ENCODE measurements at regions not wholly inside any gene's neighbourhood (a gene's known extent, or its start where the extent isn't known, plus 50 kb on each side); places are given as distances from the start of the nearest gene placed in this dataset.

GRCh38 chr16:63326736-63327339 is 1290.6 kb upstream of the CDH8 start:
- no peak overlapping the region for H3K4me3 ChIP-seq (ENCODE audit: low read depth, low read length)
- TF ChIP-seq, protein P1, sequence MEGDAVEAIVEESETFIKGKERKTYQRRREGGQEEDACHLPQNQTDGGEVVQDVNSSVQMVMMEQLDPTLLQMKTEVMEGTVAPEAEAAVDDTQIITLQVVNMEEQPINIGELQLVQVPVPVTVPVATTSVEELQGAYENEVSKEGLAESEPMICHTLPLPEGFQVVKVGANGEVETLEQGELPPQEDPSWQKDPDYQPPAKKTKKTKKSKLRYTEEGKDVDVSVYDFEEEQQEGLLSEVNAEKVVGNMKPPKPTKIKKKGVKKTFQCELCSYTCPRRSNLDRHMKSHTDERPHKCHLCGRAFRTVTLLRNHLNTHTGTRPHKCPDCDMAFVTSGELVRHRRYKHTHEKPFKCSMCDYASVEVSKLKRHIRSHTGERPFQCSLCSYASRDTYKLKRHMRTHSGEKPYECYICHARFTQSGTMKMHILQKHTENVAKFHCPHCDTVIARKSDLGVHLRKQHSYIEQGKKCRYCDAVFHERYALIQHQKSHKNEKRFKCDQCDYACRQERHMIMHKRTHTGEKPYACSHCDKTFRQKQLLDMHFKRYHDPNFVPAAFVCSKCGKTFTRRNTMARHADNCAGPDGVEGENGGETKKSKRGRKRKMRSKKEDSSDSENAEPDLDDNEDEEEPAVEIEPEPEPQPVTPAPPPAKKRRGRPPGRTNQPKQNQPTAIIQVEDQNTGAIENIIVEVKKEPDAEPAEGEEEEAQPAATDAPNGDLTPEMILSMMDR (IDR thresholded peaks at IDR 0.05; ENCODE audit: borderline replicate concordance, insufficient read depth, low read depth, low read length), result no peak

DNA sequence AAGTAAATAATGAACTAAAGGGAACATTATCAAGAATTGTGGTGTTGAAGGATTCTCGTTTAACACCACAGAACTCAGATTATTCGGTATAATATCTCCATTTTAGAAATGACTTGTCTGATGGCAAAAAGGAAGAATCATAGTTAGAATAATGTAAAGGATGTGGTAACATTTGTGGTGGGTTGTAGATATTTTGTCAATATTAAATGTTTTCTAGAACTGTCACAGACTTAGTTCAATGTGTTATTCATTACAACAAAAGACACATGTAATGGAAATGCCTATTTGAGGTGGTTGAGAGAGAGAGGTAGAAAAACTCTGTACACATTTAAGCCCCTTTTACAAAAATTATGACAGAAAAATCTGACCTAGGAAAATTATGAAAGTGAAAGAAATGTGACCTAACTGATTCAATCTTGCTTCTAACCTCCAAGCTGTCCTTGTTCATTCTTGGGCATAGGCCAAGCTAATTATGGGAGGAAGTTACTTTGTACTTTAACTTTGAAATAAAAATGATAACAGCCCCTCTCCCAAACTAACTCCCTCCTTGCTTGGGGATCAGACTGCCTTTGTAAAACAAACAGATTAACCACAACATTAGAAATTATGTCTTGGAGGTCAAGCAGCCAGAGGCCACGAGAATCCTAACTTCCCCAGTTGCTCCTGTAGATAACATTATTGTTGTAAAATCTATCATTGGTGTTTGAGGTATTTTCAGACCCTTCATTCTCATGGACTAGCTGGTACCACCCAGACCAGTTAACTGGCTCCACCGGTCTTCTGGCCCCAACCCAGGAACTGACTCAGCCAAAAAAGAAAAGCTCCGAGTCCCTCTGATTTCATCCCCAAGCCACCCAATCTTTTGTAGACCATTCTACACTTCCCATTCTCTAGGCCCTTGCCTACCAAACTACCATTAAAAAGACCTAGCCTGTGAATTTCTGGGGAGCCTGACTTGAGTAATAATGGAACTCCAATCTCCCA is 1287.8 kb upstream of the CDH8 start:
- TF ChIP-seq, protein P1 (IDR thresholded peaks at IDR 0.05; ENCODE audit: borderline replicate concordance, insufficient read depth, low read depth, low read length), result no peak
- H3K4me3 ChIP-seq (ENCODE audit: low read depth, low read length), result no peak overlapping the region

- TF ChIP-seq, protein P1 (IDR thresholded peaks at IDR 0.05; ENCODE audit: borderline replicate concordance, insufficient read depth, low read depth, low read length), result no peak
Observed at GRCh38 chr16:63323055-63323454, 1286.8 kb upstream of the CDH8 start.

DNA sequence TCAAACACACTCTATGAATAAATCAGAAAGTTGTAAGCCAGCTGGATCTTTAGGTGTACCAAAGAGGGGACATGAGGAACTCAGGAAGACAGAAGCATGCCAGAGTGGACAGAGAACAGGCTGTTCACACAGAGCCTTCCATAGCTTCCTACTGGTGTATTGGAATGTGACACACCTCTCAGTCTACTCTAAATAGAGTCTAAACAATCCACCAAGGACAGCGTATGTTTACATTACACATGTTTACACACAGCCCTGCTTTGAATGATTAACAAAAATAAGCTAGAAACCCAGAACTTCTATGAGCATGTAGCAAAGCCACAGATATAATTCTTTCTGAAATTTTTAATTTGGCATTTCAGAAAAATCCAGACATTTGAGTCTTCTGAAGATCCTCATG is 1279.0 kb upstream of the CDH8 start:
- no peak overlapping the region for H3K4me3 ChIP-seq (ENCODE audit: low read depth, low read length)
- TF ChIP-seq, protein P1 (IDR thresholded peaks at IDR 0.05; ENCODE audit: borderline replicate concordance, insufficient read depth, low read depth, low read length), result no peak

More at GRCh38 chr16:63323055-63323454, 1286.8 kb upstream of the CDH8 start:
- no peak overlapping the region for H3K4me3 ChIP-seq (ENCODE audit: low read depth, low read length)

DNA sequence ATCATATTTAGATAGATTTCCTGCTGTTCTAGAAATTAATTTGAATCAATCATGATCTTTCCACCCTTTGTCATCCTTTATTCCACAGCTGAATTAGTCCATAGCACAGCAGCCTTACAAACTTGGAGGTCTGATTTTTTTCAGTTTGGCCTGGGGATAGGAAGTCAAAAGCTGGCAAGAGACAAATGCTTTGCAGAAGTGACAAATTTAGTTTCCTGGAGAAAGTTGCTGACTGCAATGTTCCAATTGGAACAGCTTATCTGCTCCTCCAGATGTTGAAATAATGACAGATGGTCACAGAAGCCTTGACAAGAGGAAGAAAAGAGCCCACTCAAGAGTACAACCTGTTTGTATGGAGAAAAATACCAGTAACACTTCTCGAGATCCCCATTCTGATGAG is 1276.1 kb upstream of the CDH8 start:
- TF ChIP-seq, protein P1 (IDR thresholded peaks at IDR 0.05; ENCODE audit: borderline replicate concordance, insufficient read depth, low read depth, low read length), result no peak

GRCh38 chr16:63311313-63311712 is 1275.1 kb upstream of the CDH8 start:
- TF ChIP-seq, protein P1 (IDR thresholded peaks at IDR 0.05; ENCODE audit: borderline replicate concordance, insufficient read depth, low read depth, low read length), result no peak
- no peak overlapping the region for H3K4me3 ChIP-seq (ENCODE audit: low read depth, low read length)

More for the DNA sequence above, 1276.1 kb upstream of the CDH8 start:
- no peak overlapping the region for H3K4me3 ChIP-seq (ENCODE audit: low read depth, low read length)

All from GM12875 (cell line).